Mammary epithelial cell (primary cell): ENCODE measurements at regions not wholly inside any gene's neighbourhood (a gene's known extent, or its start where the extent isn't known, plus 50 kb on each side); places are given as distances from the start of the nearest gene placed in this dataset.

Source experiments
- EZH2 ChIP-seq: IDR thresholded peaks from 2 replicates; pipeline ENCODE4 v1.6.1; 2012; ENCODE audit warnings: low read length, inconsistent platforms, borderline replicate concordance
- TF ChIP-seq, protein P1 (sequence below), 2 donors: IDR thresholded peaks in 1 of 2; conservative IDR thresholded peaks in 1 of 2; 2 replicates each; pipeline ENCODE4 v1.5.1; 2011 to 2012; ENCODE audit warnings: inconsistent platforms in 2 of 2, low read length in 2 of 2, mild to moderate bottlenecking in 2 of 2, control low read depth in 1 of 2, low read depth in 1 of 2; ENCODE audit not compliant: insufficient read depth in 1 of 2; ENCODE audit errors: extremely low read depth in 1 of 2

DNA sequence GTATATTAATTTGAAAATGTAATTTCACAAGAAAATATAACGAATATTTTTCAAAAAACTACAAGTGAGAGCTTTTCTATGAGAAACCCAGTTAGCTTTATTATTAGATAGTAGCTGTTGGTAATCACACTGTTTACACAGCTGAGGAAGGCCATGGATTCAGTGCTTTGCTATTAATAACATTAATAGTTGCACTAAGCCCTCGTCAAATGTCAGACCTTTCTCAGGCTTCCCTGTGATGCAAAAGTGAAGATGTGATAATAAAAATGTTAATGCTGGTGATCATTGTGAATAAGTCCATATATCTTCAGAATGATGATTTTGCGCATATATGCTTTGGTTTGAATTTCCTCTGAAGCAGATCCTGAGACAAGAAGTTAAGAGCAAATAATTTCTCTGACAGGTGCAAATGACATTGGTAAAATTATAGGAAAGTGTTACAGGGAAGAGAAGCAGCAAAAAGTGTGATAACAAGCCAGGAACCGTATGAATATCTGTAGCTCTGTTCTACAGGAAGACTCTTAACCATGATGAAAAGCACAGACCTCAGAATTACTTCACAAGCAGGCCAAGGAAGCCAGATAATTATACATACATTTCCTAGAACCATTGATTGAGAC is 56.5 kb upstream of the CNTN6 start:
- TF ChIP-seq, protein P1, sequence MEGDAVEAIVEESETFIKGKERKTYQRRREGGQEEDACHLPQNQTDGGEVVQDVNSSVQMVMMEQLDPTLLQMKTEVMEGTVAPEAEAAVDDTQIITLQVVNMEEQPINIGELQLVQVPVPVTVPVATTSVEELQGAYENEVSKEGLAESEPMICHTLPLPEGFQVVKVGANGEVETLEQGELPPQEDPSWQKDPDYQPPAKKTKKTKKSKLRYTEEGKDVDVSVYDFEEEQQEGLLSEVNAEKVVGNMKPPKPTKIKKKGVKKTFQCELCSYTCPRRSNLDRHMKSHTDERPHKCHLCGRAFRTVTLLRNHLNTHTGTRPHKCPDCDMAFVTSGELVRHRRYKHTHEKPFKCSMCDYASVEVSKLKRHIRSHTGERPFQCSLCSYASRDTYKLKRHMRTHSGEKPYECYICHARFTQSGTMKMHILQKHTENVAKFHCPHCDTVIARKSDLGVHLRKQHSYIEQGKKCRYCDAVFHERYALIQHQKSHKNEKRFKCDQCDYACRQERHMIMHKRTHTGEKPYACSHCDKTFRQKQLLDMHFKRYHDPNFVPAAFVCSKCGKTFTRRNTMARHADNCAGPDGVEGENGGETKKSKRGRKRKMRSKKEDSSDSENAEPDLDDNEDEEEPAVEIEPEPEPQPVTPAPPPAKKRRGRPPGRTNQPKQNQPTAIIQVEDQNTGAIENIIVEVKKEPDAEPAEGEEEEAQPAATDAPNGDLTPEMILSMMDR (conservative IDR thresholded peaks at IDR 0.05 in 1 of 2, IDR thresholded peaks at IDR 0.05 in 1 of 2; ENCODE audit: extremely low read depth in 1 of 2, insufficient read depth in 1 of 2, low read depth in 1 of 2, low read length in 2 of 2) = no peak
- TF ChIP-seq EZH2 = no peak
